A549 (cell line): ENCODE measurements at regions not wholly inside any gene's neighbourhood (a gene's known extent, or its start where the extent isn't known, plus 50 kb on each side); places are given as distances from the start of the nearest gene placed in this dataset.

Source experiments
- CHD2 ChIP-seq: fragments of 150-350 bp; IDR thresholded peaks from 2 replicates; pipeline ENCODE4 v1.6.1; 2014; ENCODE audit warnings: low read length; ENCODE audit not compliant: partially characterized antibody
- PHF8 ChIP-seq: fragments of 200-600 bp; sonication (generic); IDR thresholded peaks from 2 replicates; pipeline ENCODE4 v1.6.1; 2016; ENCODE audit warnings: low read depth, mild to moderate bottlenecking, antibody characterized with exemption, moderate library complexity, borderline replicate concordance
- POLR2A ChIP-seq: IDR thresholded peaks from 2 replicates; pipeline ENCODE4 v1.6.1; 2012; ENCODE audit warnings: mild to moderate bottlenecking, low read length
- ZC3H11A ChIP-seq: fragments of 450-650 bp; IDR thresholded peaks from 2 replicates; pipeline ENCODE4 v1.6.1; 2014; ENCODE audit warnings: antibody characterized with exemption, mild to moderate bottlenecking
- TF ChIP-seq, protein P1 (sequence below): fragments of >200 bp; sonication (Bioruptor Twin); formaldehyde crosslinking; IDR thresholded peaks from 3 replicates; pipeline ENCODE4 v1.5.1; 2016
- TF ChIP-seq, protein P2 (sequence below): fragments of 250-450 bp; sonication (Bioruptor Pico); IDR thresholded peaks from 2 replicates; pipeline ENCODE4 v1.5.0; 2021; ENCODE audit warnings: mild to moderate bottlenecking, moderate library complexity, borderline replicate concordance
- TF ChIP-seq, protein P3 (sequence below): IDR thresholded peaks from 2 replicates; pipeline ENCODE4 v1.6.1; 2012

- TF ChIP-seq, protein P1, sequence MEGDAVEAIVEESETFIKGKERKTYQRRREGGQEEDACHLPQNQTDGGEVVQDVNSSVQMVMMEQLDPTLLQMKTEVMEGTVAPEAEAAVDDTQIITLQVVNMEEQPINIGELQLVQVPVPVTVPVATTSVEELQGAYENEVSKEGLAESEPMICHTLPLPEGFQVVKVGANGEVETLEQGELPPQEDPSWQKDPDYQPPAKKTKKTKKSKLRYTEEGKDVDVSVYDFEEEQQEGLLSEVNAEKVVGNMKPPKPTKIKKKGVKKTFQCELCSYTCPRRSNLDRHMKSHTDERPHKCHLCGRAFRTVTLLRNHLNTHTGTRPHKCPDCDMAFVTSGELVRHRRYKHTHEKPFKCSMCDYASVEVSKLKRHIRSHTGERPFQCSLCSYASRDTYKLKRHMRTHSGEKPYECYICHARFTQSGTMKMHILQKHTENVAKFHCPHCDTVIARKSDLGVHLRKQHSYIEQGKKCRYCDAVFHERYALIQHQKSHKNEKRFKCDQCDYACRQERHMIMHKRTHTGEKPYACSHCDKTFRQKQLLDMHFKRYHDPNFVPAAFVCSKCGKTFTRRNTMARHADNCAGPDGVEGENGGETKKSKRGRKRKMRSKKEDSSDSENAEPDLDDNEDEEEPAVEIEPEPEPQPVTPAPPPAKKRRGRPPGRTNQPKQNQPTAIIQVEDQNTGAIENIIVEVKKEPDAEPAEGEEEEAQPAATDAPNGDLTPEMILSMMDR = no peak
- TF ChIP-seq CHD2 (no peak), PHF8 (no peak), POLR2A (no peak), ZC3H11A (no peak)
- TF ChIP-seq, protein P2, sequence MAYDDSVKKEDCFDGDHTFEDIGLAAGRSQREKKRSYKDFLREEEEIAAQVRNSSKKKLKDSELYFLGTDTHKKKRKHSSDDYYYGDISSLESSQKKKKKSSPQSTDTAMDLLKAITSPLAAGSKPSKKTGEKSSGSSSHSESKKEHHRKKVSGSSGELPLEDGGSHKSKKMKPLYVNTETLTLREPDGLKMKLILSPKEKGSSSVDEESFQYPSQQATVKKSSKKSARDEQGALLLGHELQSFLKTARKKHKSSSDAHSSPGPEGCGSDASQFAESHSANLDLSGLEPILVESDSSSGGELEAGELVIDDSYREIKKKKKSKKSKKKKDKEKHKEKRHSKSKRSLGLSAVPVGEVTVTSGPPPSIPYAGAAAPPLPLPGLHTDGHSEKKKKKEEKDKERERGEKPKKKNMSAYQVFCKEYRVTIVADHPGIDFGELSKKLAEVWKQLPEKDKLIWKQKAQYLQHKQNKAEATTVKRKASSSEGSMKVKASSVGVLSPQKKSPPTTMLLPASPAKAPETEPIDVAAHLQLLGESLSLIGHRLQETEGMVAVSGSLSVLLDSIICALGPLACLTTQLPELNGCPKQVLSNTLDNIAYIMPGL (CRISPR knock-in tag) = no peak
- TF ChIP-seq, protein P3, sequence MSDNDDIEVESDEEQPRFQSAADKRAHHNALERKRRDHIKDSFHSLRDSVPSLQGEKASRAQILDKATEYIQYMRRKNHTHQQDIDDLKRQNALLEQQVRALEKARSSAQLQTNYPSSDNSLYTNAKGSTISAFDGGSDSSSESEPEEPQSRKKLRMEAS = no peak
These were observed 129.4 kb upstream of the TLE3 start for GRCh38 chr15:70227147-70227546.
